ENCODE measurements at regions not wholly inside any gene's neighbourhood (a gene's known extent, or its start where the extent isn't known, plus 50 kb on each side); places are given as distances from the start of the nearest gene placed in this dataset.

- TF ChIP-seq, protein P1, sequence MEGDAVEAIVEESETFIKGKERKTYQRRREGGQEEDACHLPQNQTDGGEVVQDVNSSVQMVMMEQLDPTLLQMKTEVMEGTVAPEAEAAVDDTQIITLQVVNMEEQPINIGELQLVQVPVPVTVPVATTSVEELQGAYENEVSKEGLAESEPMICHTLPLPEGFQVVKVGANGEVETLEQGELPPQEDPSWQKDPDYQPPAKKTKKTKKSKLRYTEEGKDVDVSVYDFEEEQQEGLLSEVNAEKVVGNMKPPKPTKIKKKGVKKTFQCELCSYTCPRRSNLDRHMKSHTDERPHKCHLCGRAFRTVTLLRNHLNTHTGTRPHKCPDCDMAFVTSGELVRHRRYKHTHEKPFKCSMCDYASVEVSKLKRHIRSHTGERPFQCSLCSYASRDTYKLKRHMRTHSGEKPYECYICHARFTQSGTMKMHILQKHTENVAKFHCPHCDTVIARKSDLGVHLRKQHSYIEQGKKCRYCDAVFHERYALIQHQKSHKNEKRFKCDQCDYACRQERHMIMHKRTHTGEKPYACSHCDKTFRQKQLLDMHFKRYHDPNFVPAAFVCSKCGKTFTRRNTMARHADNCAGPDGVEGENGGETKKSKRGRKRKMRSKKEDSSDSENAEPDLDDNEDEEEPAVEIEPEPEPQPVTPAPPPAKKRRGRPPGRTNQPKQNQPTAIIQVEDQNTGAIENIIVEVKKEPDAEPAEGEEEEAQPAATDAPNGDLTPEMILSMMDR (conservative IDR thresholded peaks at IDR 0.05; ENCODE audit: low read depth in 2 of 2): no peak
- TF ChIP-seq POLR2AphosphoS5 (IDR thresholded peaks at IDR 0.05; ENCODE audit: low read depth): no peak
- TF ChIP-seq, protein P2, sequence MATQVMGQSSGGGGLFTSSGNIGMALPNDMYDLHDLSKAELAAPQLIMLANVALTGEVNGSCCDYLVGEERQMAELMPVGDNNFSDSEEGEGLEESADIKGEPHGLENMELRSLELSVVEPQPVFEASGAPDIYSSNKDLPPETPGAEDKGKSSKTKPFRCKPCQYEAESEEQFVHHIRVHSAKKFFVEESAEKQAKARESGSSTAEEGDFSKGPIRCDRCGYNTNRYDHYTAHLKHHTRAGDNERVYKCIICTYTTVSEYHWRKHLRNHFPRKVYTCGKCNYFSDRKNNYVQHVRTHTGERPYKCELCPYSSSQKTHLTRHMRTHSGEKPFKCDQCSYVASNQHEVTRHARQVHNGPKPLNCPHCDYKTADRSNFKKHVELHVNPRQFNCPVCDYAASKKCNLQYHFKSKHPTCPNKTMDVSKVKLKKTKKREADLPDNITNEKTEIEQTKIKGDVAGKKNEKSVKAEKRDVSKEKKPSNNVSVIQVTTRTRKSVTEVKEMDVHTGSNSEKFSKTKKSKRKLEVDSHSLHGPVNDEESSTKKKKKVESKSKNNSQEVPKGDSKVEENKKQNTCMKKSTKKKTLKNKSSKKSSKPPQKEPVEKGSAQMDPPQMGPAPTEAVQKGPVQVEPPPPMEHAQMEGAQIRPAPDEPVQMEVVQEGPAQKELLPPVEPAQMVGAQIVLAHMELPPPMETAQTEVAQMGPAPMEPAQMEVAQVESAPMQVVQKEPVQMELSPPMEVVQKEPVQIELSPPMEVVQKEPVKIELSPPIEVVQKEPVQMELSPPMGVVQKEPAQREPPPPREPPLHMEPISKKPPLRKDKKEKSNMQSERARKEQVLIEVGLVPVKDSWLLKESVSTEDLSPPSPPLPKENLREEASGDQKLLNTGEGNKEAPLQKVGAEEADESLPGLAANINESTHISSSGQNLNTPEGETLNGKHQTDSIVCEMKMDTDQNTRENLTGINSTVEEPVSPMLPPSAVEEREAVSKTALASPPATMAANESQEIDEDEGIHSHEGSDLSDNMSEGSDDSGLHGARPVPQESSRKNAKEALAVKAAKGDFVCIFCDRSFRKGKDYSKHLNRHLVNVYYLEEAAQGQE (IDR thresholded peaks at IDR 0.05; ENCODE audit: unreplicated experiment): no peak
- no peak for TF ChIP-seq EZH2phosphoT487 (IDR thresholded peaks at IDR 0.05; ENCODE audit: unreplicated experiment)
- TF ChIP-seq CREB1 (CRISPR knock-in tag; IDR thresholded peaks at IDR 0.05; ENCODE audit: low read depth): no peak
Observed at GRCh38 chr12:107475900-107476299, 209.7 kb upstream of the PWP1 start.

Measured in GM23338 (cell line).